GM06990 (cell line): ENCODE measurements at regions not wholly inside any gene's neighbourhood (a gene's known extent, or its start where the extent isn't known, plus 50 kb on each side); places are given as distances from the start of the nearest gene placed in this dataset.

Source experiments
- DNase-seq: peaks from one replicate; pipeline ENCODE4 v3.0.0-alpha.2; 2011; ENCODE audit not compliant: insufficient read length; ENCODE audit errors: extremely low read depth
- H3K27me3 ChIP-seq: replicated peaks from 2 replicates; pipeline ENCODE4 v1.6.0; 2011; ENCODE audit warnings: low read length; ENCODE audit not compliant: control insufficient read depth, insufficient read depth
- H3K36me3 ChIP-seq: 2 replicates; pipeline ENCODE4 v1.5.1; 2011; ENCODE audit warnings: low read length; ENCODE audit not compliant: control insufficient read depth, insufficient read depth
- H3K4me3 ChIP-seq: replicated peaks from 2 replicates; pipeline ENCODE4 v1.5.1; 2011; ENCODE audit warnings: low read depth, mild to moderate bottlenecking, control low read depth, low read length
- TF ChIP-seq, protein P1 (sequence below): IDR thresholded peaks from 2 replicates; pipeline ENCODE4 v1.5.1; 2011; ENCODE audit warnings: low read length, control low read depth, mild to moderate bottlenecking, inconsistent platforms; ENCODE audit not compliant: insufficient read depth, poor library complexity, severe bottlenecking

DNA sequence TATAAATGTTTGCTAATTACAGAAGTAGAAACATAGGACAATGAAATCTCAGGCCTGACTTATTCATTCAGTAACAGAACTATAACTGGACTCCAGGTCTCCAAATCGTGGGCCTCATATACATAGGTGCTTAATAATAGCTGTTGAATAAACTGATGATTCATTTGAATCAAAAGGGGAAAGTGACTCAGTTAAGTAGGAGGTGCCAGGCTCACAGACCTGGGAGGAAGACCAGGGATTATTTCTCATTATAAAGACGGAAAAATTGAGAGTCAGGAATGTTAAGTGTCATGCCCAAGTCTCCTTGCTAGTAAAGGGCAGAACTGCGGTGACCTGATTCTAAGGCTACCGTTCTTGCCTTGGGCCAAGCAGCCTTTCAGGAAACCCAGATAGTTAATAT lies 131.5 kb downstream of the HS3ST1 start:
- no peak for DNase-seq
- no peaks in the 10 kb centered on the region for H3K27me3 ChIP-seq
- no peak overlapping the region for H3K4me3 ChIP-seq
- H3K36me3 ChIP-seq: no peaks in the 10 kb centered on the region
- TF ChIP-seq, protein P1, sequence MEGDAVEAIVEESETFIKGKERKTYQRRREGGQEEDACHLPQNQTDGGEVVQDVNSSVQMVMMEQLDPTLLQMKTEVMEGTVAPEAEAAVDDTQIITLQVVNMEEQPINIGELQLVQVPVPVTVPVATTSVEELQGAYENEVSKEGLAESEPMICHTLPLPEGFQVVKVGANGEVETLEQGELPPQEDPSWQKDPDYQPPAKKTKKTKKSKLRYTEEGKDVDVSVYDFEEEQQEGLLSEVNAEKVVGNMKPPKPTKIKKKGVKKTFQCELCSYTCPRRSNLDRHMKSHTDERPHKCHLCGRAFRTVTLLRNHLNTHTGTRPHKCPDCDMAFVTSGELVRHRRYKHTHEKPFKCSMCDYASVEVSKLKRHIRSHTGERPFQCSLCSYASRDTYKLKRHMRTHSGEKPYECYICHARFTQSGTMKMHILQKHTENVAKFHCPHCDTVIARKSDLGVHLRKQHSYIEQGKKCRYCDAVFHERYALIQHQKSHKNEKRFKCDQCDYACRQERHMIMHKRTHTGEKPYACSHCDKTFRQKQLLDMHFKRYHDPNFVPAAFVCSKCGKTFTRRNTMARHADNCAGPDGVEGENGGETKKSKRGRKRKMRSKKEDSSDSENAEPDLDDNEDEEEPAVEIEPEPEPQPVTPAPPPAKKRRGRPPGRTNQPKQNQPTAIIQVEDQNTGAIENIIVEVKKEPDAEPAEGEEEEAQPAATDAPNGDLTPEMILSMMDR: no peak

DNA sequence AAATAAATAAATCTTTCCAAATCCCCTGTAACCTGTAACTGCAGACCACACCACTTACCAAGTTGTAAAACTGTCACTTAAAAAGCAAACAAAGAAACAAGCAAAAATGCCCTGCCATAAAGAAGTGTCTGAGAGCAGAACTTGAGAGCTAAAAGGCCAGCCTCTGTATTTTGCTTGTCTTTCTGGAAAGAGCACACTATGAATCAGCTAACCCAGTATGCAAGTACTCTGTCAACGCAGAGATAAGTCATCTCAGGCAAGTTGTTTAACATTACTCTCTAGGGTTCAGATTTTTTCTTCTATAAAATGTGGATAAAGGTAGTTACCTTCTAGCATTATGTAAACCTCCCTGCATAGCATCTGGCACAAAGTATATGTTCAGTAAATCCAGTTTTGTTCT lies 134.8 kb downstream of the HS3ST1 start:
- no peak for DNase-seq
- TF ChIP-seq, protein P1: no peak
- Histone ChIP-seq H3K4me3 (no peak overlapping the region), H3K36me3 (no peaks in the 10 kb centered on the region), H3K27me3 (no peaks in the 10 kb centered on the region)

DNA sequence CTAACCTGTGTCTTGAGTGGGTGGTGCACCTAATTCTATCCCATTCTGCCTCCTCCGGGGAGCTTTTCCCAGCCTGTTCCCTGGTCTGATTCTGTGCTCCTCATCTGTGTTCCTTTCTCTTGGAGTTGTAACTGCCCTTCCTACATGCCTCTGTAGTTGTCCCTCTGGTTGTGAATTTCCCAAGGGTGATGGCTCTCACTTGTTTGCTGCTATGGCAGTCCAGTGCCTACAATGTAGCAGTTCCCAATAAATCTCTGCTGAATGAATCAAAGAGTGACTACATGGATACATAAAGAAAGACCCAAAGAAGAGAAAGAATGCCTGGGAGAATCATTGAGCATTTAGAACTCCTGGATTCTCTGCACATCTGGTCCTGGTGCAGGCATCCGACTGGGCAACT lies 141.6 kb downstream of the HS3ST1 start:
- H3K4me3 ChIP-seq: no peak overlapping the region
- H3K36me3 ChIP-seq: no peaks in the 10 kb centered on the region
- H3K27me3 ChIP-seq: no peaks in the 10 kb centered on the region
- TF ChIP-seq, protein P1: no peak
- no peak for DNase-seq

- no peaks in the 10 kb centered on the region for H3K36me3 ChIP-seq
- no peak for DNase-seq
- no peaks in the 10 kb centered on the region for H3K27me3 ChIP-seq
- H3K4me3 ChIP-seq: no peak overlapping the region
- TF ChIP-seq, protein P1: no peak
These were observed 142.2 kb downstream of the HS3ST1 start for GRCh38 chr4:11286533-11286932.

DNA sequence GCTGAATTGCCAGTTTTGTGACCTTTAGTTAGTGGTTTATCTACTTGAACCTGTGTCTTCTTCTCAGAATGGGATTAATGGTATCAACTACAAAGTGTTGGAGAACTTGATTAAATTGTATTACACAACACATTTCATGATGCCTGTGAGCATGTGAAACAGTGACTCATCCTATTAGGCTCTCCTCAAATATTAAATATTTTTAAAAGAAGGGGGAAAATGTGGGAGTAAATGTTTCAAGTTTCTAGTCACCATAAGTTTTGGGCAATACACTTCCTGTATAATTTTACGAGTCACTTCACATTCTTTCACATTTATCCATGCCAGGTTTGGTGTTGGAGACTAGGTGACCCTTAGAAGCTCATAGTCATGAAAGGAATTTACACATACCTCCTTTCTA lies 147.0 kb downstream of the HS3ST1 start:
- no peak for DNase-seq
- no peaks in the 10 kb centered on the region for H3K27me3 ChIP-seq
- H3K36me3 ChIP-seq: no peaks in the 10 kb centered on the region
- H3K4me3 ChIP-seq: no peak overlapping the region
- TF ChIP-seq, protein P1: no peak

- DNase-seq: no peak
- TF ChIP-seq, protein P1: no peak
- H3K4me3 ChIP-seq: no peak overlapping the region
- no peaks in the 10 kb centered on the region; the same call in 1 of the 2 replicates for H3K36me3 ChIP-seq
- no peaks in the 10 kb centered on the region for H3K27me3 ChIP-seq
These were observed 157.4 kb downstream of the HS3ST1 start for GRCh38 chr4:11271263-11271662.
